Neuronal stem cell (in vitro differentiated cells): ENCODE measurements at regions not wholly inside any gene's neighbourhood (a gene's known extent, or its start where the extent isn't known, plus 50 kb on each side); places are given as distances from the start of the nearest gene placed in this dataset.

ENCODE experiments used
- DNase-seq: peaks from one replicate; pipeline ENCODE4 v3.0.0-alpha.2; 2013; ENCODE audit warnings: low spot score
- H2AFZ ChIP-seq: one replicate; pipeline ENCODE4 v1.6.1; 2013; ENCODE audit warnings: mild to moderate bottlenecking, low read length, inconsistent platforms
- H2AK5ac ChIP-seq: 2 replicates; pipeline ENCODE4 v1.6.1; 2013; ENCODE audit warnings: low read depth, mild to moderate bottlenecking, inconsistent platforms, low read length, moderate library complexity, mixed read lengths
- H2BK120ac ChIP-seq: 2 replicates; pipeline ENCODE4 v1.6.1; 2013; ENCODE audit warnings: low read depth, mild to moderate bottlenecking, inconsistent platforms, low read length, moderate library complexity, mixed read lengths
- H2BK12ac ChIP-seq: one replicate; pipeline ENCODE4 v1.6.1; 2013; ENCODE audit warnings: low read length, inconsistent platforms
- H2BK15ac ChIP-seq: 2 replicates; pipeline ENCODE4 v1.6.1; 2013; ENCODE audit warnings: mild to moderate bottlenecking, low read length, inconsistent platforms, mixed read lengths
- H2BK5ac ChIP-seq: one replicate; pipeline ENCODE4 v1.6.1; 2013; ENCODE audit warnings: inconsistent platforms, mild to moderate bottlenecking, low read length, moderate library complexity
- H3K14ac ChIP-seq: one replicate; pipeline ENCODE4 v1.6.1; 2013; ENCODE audit warnings: low read length, inconsistent platforms
- H3K18ac ChIP-seq: 2 replicates; pipeline ENCODE4 v1.6.1; 2013; ENCODE audit warnings: low read length, inconsistent platforms
- H3K23ac ChIP-seq: 2 replicates; pipeline ENCODE4 v1.6.1; 2013; ENCODE audit warnings: low read depth, mild to moderate bottlenecking, mixed read lengths, low read length, inconsistent platforms; ENCODE audit not compliant: poor library complexity
- H3K27ac ChIP-seq: replicated peaks from 3 replicates; pipeline ENCODE4 v1.5.1; 2013; ENCODE audit warnings: low read length, inconsistent platforms
- H3K27me3 ChIP-seq, 3 experiments: 2 replicates each; pipeline ENCODE4 v1.6.1; 2013; ENCODE audit warnings: low read length in 3 of 3, mild to moderate bottlenecking in 2 of 3, inconsistent platforms in 1 of 3, low read depth in 1 of 3, mixed read lengths in 1 of 3, moderate library complexity in 1 of 3; ENCODE audit not compliant: control insufficient read depth in 3 of 3, insufficient read depth in 3 of 3
- H3K36me3 ChIP-seq, 2 donors: replicated peaks in 1 of 2; 2 replicates each; pipeline ENCODE4 v1.6.1; 2013; ENCODE audit warnings: low read length in 2 of 2; ENCODE audit not compliant: control insufficient read depth in 2 of 2, insufficient read depth in 2 of 2
- H3K4ac ChIP-seq: 2 replicates; pipeline ENCODE4 v1.6.1; 2013; ENCODE audit warnings: inconsistent platforms, mild to moderate bottlenecking, low read length, moderate library complexity
- H3K4me1 ChIP-seq, 2 donors: 1 replicate in 1 of 2; 2 replicates in 1 of 2; pipeline ENCODE4 v1.6.1; 2013; ENCODE audit warnings: low read length in 2 of 2, low read depth in 1 of 2; ENCODE audit not compliant: control insufficient read depth in 2 of 2, insufficient read depth in 1 of 2
- H3K4me2 ChIP-seq: one replicate; pipeline ENCODE4 v1.6.1; 2013; ENCODE audit warnings: mild to moderate bottlenecking, low read length, inconsistent platforms; ENCODE audit not compliant: insufficient read depth, poor library complexity, severe bottlenecking
- H3K4me3 ChIP-seq, 2 donors: 2 replicates each; pipeline ENCODE4 v1.5.1; 2013; ENCODE audit warnings: low read length in 2 of 2, mild to moderate bottlenecking in 2 of 2, inconsistent platforms in 1 of 2, moderate library complexity in 1 of 2
- H3K79me1 ChIP-seq: one replicate; pipeline ENCODE4 v1.6.1; 2013; ENCODE audit warnings: low read depth, mild to moderate bottlenecking, inconsistent platforms, low read length, moderate library complexity
- H3K9ac ChIP-seq: one replicate; pipeline ENCODE4 v1.6.1; 2013; ENCODE audit warnings: mild to moderate bottlenecking, low read depth, low read length, inconsistent platforms; ENCODE audit not compliant: poor library complexity
- H3K9me3 ChIP-seq, 2 donors: replicated peaks in 1 of 2; 2 replicates each; pipeline versions ENCODE3 to v1.6.1; 2013; ENCODE audit warnings: low read length in 2 of 2, mild to moderate bottlenecking in 2 of 2, inconsistent platforms in 1 of 2, low read depth in 1 of 2, mixed read lengths in 1 of 2, moderate library complexity in 1 of 2; ENCODE audit not compliant: control insufficient read depth in 2 of 2, insufficient read depth in 1 of 2
- H4K8ac ChIP-seq: one replicate; pipeline ENCODE4 v1.6.1; 2013; ENCODE audit warnings: low read depth, mild to moderate bottlenecking, inconsistent platforms, low read length, moderate library complexity
- H4K91ac ChIP-seq: one replicate; pipeline ENCODE4 v1.6.1; 2013; ENCODE audit warnings: low read length, low read depth, mild to moderate bottlenecking, inconsistent platforms; ENCODE audit not compliant: poor library complexity
- WGBS, 2 donors: extraction: QIAGEN DNeasy Blood & Tissue Kit; methylation state at CpG; one replicate each; pipeline ENCODE4 v1.1.7; 2013; ENCODE audit warnings: missing lambda C conversion rate in 2 of 2, mixed read lengths in 1 of 2; ENCODE audit not compliant: insufficient read length in 2 of 2, insufficient replicate concordance in 1 of 2; ENCODE audit errors: extremely low coverage in 2 of 2; 5-methylcytosine and 5-hydroxymethylcytosine counted together

DNA sequence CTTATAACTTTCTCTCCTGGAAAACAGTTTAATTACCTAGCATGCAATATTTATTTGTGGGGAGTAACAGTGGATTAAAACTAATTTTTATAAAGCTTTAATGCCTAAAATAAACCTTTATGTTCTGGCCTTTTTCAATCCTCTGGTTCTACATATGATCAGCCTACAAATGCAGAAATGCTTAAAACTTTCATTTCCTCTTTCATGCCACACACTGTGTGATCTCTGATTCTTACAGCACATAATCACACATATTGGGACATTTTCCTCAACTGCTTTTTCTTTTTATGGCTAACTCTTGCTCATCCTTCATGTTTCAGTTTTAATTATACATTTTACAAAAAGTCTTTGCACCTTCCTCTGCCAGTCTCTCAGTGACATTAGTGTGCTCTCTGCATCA, 910.8 kb upstream of the SLITRK6 start:
- Histone ChIP-seq H4K91ac (no peak overlapping the region), H2AK5ac (no peak overlapping the region), H3K4me2 (no peak overlapping the region), H2BK15ac (no peak overlapping the region), H3K36me3 (no peaks in the 10 kb centered on the region), H4K8ac (no peak overlapping the region), H3K4me3 (no peak overlapping the region), H3K27me3 (no peaks in the 10 kb centered on the region), H2AFZ (no peak overlapping the region), H3K23ac (no peak overlapping the region), H3K18ac (no peak overlapping the region), H3K9ac (no peak overlapping the region), H3K14ac (no peak overlapping the region), H3K9me3 (no peaks in the 10 kb centered on the region), H3K4me1 (no peaks in the 10 kb centered on the region), H2BK120ac (no peak overlapping the region), H2BK12ac (no peak overlapping the region), H3K79me1 (no peaks in the 10 kb centered on the region), H2BK5ac (no peak overlapping the region), H3K4ac (no peak overlapping the region), H3K27ac (no peak overlapping the region)
- no peak for DNase-seq

DNA sequence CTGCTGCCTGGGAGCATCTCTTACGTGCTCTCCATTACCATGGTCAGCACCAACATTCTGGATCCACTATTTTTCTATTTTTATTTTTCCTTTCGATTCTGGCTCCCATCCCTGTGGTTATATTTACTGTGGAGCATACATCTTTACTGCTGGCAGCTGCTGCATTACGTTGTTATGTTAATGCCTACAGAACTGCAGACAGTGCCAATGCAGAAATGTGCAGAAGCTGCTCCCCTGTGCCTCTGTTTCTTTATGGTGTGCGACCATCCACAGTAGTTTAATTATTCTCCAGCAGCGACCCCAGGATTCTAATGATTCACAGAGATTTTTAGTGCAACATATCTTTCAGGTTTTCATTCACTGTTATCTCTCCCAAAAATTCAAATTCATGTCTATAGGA, 911.7 kb upstream of the SLITRK6 start:
- no peak overlapping the region for H4K8ac ChIP-seq
- no peak overlapping the region for H2BK5ac ChIP-seq
- no peaks in the 10 kb centered on the region for H3K9me3 ChIP-seq
- no peak overlapping the region for H3K14ac ChIP-seq
- DNase-seq, result no peak
- H2BK120ac ChIP-seq, result no peak overlapping the region
- H3K9ac ChIP-seq, result no peak overlapping the region
- H3K36me3 ChIP-seq, result no peaks in the 10 kb centered on the region
- H3K4me2 ChIP-seq, result no peak overlapping the region
- no peak overlapping the region for H3K4me3 ChIP-seq
- H2BK15ac ChIP-seq, result no peak overlapping the region
- no peak overlapping the region for H3K4ac ChIP-seq
- no peak overlapping the region for H4K91ac ChIP-seq
- no peak overlapping the region for H3K23ac ChIP-seq
- no peaks in the 10 kb centered on the region for H3K79me1 ChIP-seq
- no CpG with 5 or more reads among the region's 5 CpGs for WGBS, 2 donors
- no peaks in the 10 kb centered on the region for H3K4me1 ChIP-seq
- no peak overlapping the region for H2AK5ac ChIP-seq
- H3K27me3 ChIP-seq, result no peaks in the 10 kb centered on the region
- H3K18ac ChIP-seq, result no peak overlapping the region
- H2AFZ ChIP-seq, result no peak overlapping the region
- no peak overlapping the region for H2BK12ac ChIP-seq
- H3K27ac ChIP-seq, result no peak overlapping the region

DNA sequence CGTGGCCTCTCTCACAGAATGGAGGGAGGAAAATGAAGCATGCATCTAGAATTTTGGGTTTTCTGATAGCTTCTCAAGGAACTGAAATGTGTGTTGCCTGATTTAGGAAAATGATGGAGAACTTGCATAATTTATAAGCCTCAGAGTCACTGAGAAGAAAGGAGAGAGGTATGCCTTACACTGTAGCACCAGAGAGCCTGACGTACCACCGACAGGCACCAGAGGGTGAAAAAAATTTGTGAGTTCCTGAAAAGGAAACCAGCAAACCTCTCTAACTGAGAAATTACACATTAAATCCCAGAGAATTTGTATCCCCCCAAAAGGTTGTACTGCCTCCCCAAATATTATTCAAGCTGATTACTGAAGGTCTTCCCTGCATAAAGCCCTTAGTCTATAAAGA, 915.3 kb upstream of the SLITRK6 start:
- H3K79me1 ChIP-seq, result no peaks in the 10 kb centered on the region
- no peak overlapping the region for H3K27ac ChIP-seq
- H3K4me3 ChIP-seq, result no peak overlapping the region
- no CpG with 5 or more reads among the region's 3 CpGs for WGBS, 2 donors
- no peak overlapping the region for H4K91ac ChIP-seq
- H2BK5ac ChIP-seq, result no peak overlapping the region
- H3K36me3 ChIP-seq, result no peaks in the 10 kb centered on the region
- H3K4me1 ChIP-seq, result no peaks in the 10 kb centered on the region
- no peak overlapping the region for H2BK120ac ChIP-seq
- no peak overlapping the region for H2BK12ac ChIP-seq
- H3K27me3 ChIP-seq, result no peaks in the 10 kb centered on the region
- H3K9me3 ChIP-seq, result no peaks in the 10 kb centered on the region
- DNase-seq, result no peak
- H3K14ac ChIP-seq, result no peak overlapping the region
- H3K4me2 ChIP-seq, result no peak overlapping the region
- no peak overlapping the region for H3K9ac ChIP-seq
- H3K18ac ChIP-seq, result no peak overlapping the region
- H2BK15ac ChIP-seq, result no peak overlapping the region
- no peak overlapping the region for H3K23ac ChIP-seq
- no peak overlapping the region for H3K4ac ChIP-seq
- no peak overlapping the region for H2AK5ac ChIP-seq
- H2AFZ ChIP-seq, result no peak overlapping the region
- H4K8ac ChIP-seq, result no peak overlapping the region

GRCh38 chr13:86725105-86725504, 925.9 kb upstream of the SLITRK6 start:
- Histone ChIP-seq H3K14ac (no peak overlapping the region), H3K27me3 (no peaks in the 10 kb centered on the region), H3K18ac (no peak overlapping the region), H3K4me1 (no peaks in the 10 kb centered on the region), H2BK12ac (no peak overlapping the region), H2AK5ac (no peak overlapping the region), H2BK15ac (no peak overlapping the region), H3K4me2 (no peak overlapping the region), H4K91ac (no peak overlapping the region), H3K23ac (no peak overlapping the region), H3K9me3 (peaks cover 0 to 3% of the 10 kb centered on the region in 2 donors), H3K4ac (no peak overlapping the region), H3K79me1 (no peaks in the 10 kb centered on the region), H2BK120ac (no peak overlapping the region), H2BK5ac (no peak overlapping the region), H4K8ac (no peak overlapping the region), H3K9ac (no peak overlapping the region), H3K36me3 (no peaks in the 10 kb centered on the region), H3K4me3 (no peak overlapping the region), H2AFZ (peak overlapping the region; percentile 47), H3K27ac (no peak overlapping the region)
- WGBS, 2 donors, result no CpG with 5 or more reads among the region's 3 CpGs
- no peak for DNase-seq
